GM21723 (cell line): ENCODE measurements at regions not wholly inside any gene's neighbourhood (a gene's known extent, or its start where the extent isn't known, plus 50 kb on each side); places are given as distances from the start of the nearest gene placed in this dataset.

Experiments used
- ATAC-seq: cut with Tn5 transposase; IDR thresholded peaks from one replicate; pipeline ENCODE4 v1.9.1; 2021; ENCODE audit warnings: mild to moderate bottlenecking, moderate library complexity; ENCODE audit not compliant: unreplicated experiment

DNA sequence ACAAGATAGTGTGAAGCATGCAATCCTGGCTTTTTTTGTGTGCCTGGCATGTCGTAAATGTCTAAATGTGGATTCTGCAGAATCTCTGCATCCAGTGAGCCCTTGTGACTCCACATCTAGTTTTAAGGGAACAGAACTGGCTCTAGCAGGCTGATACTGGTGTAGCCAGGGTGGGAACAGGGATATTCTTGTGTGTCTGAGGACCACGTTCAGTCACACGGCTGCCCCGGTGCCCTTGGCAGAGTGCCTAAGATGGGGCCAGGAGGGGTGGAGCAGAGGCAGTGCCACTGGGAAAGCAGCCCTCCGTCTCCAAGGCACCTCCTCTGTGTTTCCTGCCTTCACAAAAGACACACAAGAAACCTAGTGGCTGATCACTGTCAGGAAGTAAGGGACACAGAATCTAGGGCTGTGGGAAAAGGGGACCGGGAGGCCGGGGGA is 91.5 kb upstream of the PARD3B start:
- no peak for ATAC-seq

DNA sequence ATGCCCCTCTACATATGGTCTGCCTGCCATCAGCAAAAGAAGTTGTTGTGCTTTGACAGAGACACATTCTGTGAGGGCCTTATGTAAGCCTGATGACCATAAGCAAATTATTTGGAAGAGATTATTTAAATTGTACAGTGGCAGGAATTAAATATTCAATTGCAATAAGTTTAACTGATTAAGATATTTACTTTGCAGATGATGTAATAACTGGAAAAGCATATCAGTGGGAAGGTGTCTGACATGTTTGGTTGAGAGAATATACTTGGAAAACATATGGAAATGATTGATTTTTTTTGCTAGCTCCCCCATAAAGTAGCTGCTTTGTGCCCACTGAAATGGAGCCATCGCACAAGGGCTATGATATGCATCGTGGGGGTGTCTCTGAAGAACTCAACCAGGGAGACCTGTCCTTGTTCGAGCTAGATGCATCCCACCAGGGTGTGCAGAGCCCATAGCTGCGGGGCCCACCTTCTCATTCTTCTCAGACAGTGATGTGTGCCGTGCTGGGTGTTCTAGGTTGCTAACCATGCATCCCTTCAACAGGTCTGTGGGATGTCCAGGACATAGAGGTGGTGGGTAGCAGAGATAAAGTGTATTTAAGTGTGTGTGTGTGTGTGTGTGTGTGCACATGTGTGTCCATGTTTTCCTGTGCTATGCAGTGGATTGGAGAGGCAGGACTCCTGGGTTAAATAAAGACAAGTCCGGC is 90.4 kb upstream of the PARD3B start:
- no peak for ATAC-seq

- no peak for ATAC-seq
Observed at GRCh38 chr2:204468746-204469429, 76.4 kb upstream of the PARD3B start.

- ATAC-seq = no peak
Observed at GRCh38 chr2:204470178-204470620, 75.1 kb upstream of the PARD3B start.

DNA sequence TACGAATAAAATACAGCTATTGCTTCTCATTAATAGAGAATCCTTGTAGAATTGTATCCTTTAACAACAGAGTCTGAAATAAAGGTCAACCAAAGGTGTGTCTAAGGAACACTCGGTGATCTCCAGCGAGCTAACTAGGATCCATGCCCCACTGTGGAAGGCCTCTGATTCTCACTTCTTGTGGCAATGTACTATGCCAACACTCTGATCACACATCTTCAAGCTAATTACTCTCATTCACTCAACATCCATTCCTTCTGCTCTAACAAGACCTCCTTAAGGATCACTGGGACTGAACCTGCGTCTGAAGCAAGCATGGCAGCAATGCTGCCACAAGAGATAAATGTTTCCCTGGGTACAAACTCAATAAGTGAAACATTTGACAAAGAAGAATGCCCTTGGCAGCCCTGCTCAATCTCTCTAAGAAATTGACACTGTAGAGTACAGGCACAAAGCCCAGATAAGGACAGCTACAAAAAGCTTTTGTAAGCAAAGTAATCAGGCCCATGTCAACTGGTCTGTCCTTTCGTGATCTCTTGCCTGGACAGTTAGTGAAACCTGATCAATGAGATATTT is 74.6 kb upstream of the PARD3B start:
- no peak for ATAC-seq

GRCh38 chr2:204472375-204472774 is 72.9 kb upstream of the PARD3B start:
- no peak for ATAC-seq

DNA sequence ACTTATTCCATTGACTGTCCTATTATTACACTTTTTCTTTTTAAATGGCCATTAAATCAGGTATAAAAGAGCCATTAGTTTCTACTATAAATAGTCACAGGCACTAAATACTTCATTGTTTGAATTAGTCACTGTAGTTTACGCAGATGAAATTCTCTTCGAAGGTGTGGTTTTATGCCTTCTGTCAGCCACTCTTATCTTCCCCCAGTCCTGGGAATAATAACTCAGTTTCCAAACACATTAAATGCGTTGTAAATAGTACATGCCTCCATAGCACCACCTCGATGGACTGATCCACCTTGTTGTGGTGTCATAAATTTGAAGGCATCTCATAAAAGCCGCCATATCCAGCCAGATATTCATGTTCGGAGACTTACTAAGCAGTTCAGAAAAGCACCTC is 72.1 kb upstream of the PARD3B start:
- ATAC-seq = no peak

DNA sequence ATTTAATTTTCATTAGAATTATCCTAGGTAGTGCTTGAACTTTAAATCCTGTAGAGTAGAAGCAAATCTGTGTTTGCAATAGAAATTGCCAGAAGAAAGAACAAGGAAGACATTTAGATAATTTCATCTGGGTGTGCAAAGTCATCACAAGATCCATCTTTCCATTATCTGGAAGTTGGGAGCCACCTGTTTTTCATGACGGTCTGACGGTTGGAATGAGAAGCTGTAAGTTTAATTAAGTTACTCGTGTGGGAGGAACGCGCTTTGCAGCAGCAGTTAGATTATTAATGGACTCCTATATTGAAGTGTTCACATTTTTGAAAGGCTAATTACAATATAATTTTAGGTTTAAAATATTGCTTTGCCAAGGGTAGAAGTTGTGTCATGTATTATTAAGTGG is 69.9 kb upstream of the PARD3B start:
- no peak for ATAC-seq

GRCh38 chr2:204477358-204477950 is 67.8 kb upstream of the PARD3B start:
- ATAC-seq = no peak

DNA sequence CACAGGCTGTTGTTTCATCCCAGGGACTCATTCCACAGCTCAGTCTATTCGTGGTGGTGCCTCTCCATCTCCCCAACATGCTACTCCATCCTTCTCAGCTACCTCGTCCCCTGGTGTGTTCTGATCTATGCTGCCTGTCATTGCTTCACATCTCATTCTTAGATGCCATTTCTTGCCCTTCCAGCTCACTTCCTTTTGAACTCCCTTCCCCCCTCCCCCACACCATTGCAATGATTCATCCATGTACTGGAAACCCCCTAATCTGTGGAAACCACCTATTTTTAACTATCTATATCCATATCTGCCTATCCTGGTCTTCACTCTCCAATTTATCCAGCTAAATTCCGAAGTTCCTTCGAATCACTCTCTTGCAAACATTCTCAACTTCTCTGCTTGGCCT is 65.7 kb upstream of the PARD3B start:
- ATAC-seq = no peak

- ATAC-seq = no peak
Observed at GRCh38 chr2:204480676-204481075, 64.6 kb upstream of the PARD3B start.

DNA sequence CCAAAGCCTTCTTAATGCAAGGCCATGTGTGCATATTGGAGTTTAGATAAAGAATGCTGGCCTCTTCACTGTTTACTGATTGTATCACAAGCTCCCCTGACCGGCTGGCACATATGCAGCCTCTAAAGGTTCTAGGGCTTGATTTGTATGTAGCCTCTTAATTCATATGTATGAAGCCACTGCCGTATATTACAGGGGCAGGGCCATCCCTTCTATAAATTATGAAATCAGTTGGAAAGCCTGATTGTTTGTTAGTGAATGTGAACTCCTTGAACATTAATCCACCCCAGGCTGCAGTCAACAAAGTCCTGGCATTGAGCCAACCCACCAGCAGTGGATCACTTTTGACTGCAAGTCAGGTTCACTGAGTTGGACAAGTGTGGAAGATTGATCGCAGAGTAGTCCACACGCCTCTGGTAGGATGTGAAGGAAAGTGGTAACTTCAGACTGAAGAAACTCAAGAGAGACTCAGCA is 61.6 kb upstream of the PARD3B start:
- ATAC-seq = no peak

DNA sequence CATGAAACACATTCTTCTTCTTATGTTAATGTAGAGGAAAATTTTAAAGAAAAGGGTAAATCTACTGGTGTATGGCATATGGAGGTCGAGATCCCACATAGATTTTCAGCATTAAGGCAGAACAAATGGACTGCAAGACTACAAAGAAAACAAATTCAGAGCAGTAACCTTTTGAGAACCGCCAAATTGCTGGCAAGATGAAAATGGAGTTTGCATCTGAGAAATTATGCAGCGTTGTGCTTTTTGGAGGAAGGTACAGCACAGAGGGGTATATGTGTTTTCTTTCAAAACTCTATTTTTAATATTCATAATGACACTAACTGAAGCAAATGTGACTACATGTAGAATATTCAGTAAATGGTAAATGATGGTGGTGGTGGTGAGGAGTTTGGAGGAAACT is 59.0 kb upstream of the PARD3B start:
- no peak for ATAC-seq

DNA sequence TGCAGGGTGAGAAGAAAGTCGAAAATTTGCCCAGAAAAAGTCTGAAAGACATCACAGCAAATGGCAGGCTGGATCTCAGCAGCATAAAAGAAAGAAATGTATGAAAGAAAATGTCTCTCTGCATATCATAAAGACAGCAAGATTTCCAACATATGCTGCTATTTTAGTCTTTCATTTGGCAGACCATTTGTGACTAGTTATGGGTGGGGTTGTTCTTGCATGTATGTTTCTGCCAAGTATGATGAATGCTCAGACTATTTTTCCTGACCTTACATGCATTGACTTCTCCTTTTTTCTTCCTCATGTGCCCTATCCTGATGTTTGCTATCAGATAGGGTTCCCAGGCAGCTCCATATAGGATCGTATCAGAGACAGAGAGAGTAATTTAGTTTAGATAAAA is 58.5 kb upstream of the PARD3B start:
- no peak for ATAC-seq

DNA sequence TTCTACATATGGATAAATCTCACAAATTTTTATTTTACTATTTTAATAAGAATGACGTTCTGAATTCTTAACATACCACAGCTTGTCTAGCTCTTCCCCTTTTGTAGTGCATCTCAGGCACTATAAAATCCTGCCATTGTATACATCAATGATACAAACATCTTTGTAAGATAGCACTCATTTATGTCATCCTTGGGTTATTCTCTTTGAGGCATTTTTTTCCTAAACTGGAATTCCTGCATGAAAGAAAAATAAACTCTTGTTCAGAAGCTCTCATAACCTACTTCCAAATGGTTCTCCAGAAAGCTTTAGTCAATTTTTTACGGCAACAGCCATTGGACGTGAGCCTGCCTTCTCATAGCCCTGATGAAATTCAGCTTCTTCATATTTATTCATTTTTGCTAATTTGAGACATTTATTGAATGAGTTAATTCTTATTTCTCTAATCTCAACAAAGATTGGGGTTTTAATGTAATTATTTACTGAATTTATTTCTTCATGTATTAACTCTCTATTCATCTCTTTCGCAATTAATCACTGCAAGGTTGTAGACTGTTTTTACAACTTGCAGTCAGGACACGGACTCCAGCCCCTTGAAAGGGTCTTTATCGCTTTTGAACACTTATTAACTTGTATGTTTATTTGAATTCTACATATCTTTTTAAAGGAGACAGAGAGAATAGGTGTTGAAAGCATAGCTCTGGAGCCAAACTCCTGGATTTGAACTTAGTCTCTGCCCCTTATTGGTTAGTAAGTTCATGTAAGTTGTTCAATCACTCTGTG is 57.6 kb upstream of the PARD3B start:
- ATAC-seq = no peak

GRCh38 chr2:204491528-204491927 is 53.7 kb upstream of the PARD3B start:
- ATAC-seq = no peak

DNA sequence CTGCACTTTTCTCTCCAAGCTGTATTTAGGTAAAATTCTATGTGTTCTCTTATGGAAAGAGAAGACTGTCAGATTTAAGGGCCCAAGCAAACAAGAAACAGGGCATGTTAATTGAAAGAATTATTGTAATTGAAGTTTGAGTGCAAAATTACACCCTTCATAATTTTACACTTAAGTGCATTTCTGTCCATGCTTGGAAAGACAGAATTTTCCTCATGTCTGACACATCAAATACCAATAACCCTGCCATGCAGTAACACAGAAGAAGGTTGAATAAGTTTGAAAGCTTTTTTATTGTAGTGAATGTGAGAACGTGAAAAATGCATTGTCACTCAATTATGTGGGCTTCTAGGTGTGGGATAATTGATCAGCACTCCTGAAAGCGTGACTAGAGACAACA is 52.9 kb upstream of the PARD3B start:
- no peak for ATAC-seq

DNA sequence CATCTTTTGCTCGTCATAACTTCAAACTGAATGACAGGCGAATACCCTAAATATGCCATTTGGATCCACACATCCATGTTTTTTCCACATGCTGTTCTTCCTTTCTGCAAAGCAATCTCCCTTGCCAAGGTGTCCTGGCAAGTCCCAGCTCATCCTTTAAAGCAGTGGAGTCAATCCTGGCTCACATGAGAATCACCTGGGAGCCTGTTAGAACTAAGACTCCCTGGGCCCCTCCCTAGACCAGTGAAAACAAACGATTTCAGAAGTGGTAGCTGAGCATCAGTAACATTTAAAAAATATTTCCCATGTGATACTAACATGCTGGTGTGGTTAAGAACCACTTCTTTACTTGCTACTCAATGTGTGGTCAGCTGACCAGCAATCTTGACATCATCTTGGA is 50.6 kb upstream of the PARD3B start:
- ATAC-seq = no peak

- no peak for ATAC-seq
Observed at GRCh38 chr2:204495381-204495780, 49.9 kb upstream of the PARD3B start.
